OCI-LY7 (cell line): ENCODE measurements at regions not wholly inside any gene's neighbourhood (a gene's known extent, or its start where the extent isn't known, plus 50 kb on each side); places are given as distances from the start of the nearest gene placed in this dataset.

Experiments used
- BruUV-seq: library from RNA; stranded (reverse); fragments of 400-500 nt; replicated peaks from 2 replicates; lab custom pipeline; 2021; lab: Mats Ljungman, UMichigan
- CTCF ChIA-PET: fragments of 300-600 bp; sonication (Branson Sonifier 250); formaldehyde crosslinking; loops from one replicate; lab custom pipeline; 2022; ENCODE audit warnings: antibody characterized with exemption; ENCODE audit not compliant: unreplicated experiment; lab: Charles Lee
- POLR2A ChIA-PET: fragments of 300-600 bp; sonication (Branson Sonifier 250); formaldehyde crosslinking; loops from one replicate; lab custom pipeline; 2022; ENCODE audit warnings: antibody characterized with exemption; lab: Charles Lee
- DNase-seq: peaks from one replicate; pipeline ENCODE4 v3.0.0-alpha.2; 2015; ENCODE audit warnings: low spot score
- H2AFZ ChIP-seq: fragments of 200-600 bp; sonication (generic), shearing (Covaris generic); 2 replicates; pipeline ENCODE4 v1.6.1; 2014; ENCODE audit warnings: mild to moderate bottlenecking, antibody characterized with exemption, low read length, moderate library complexity
- H3K27ac ChIP-seq: fragments of 200-600 bp; sonication (generic); 2 replicates; pipeline ENCODE4 v1.5.1; 2014; ENCODE audit warnings: mixed run types, low read depth, mild to moderate bottlenecking, moderate library complexity, low read length, inconsistent platforms; ENCODE audit not compliant: poor library complexity, severe bottlenecking
- H3K36me3 ChIP-seq: fragments of 200-600 bp; sonication (generic); 2 replicates; pipeline ENCODE4 v1.6.1; 2014; ENCODE audit warnings: mild to moderate bottlenecking, antibody characterized with exemption, low read length, moderate library complexity, mixed read lengths; ENCODE audit not compliant: insufficient read depth
- H3K4me1 ChIP-seq: fragments of 200-600 bp; sonication (generic); 2 replicates; pipeline ENCODE4 v1.5.1; 2014; ENCODE audit warnings: mild to moderate bottlenecking, low read length; ENCODE audit not compliant: insufficient read depth, poor library complexity, severe bottlenecking
- H3K4me2 ChIP-seq: fragments of 200-600 bp; sonication (generic); 2 replicates; pipeline ENCODE4 v1.6.1; 2014; ENCODE audit warnings: mild to moderate bottlenecking, low read length
- H3K4me3 ChIP-seq: fragments of 200-600 bp; sonication (generic); 2 replicates; pipeline ENCODE4 v1.5.1; 2014; ENCODE audit warnings: mild to moderate bottlenecking, low read depth, low read length; ENCODE audit not compliant: poor library complexity, severe bottlenecking
- H3K79me2 ChIP-seq: fragments of 200-600 bp; sonication (generic); 2 replicates; pipeline ENCODE4 v1.6.1; 2016; ENCODE audit warnings: low read depth, mild to moderate bottlenecking, low read length, moderate library complexity, mixed read lengths; ENCODE audit not compliant: insufficient read depth
- H3K9me2 ChIP-seq: fragments of 200-600 bp; sonication (generic); 2 replicates; pipeline ENCODE4 v1.6.1; 2016; ENCODE audit warnings: mild to moderate bottlenecking, low read length, mixed read lengths; ENCODE audit not compliant: insufficient read depth
- H3K9me3 ChIP-seq: fragments of 200-600 bp; sonication (generic); 2 replicates; pipeline ENCODE4 v1.6.1; 2014; ENCODE audit warnings: mild to moderate bottlenecking, mixed run types, low read length, mixed read lengths
- H4K20me1 ChIP-seq: fragments of 200-600 bp; sonication (generic); 2 replicates; pipeline ENCODE4 v1.6.1; 2014; ENCODE audit warnings: mild to moderate bottlenecking, antibody characterized with exemption, low read length, moderate library complexity, mixed read lengths; ENCODE audit not compliant: insufficient read depth
- CTCF ChIP-seq: fragments of 200-600 bp; sonication (generic); conservative IDR thresholded peaks from 2 replicates; pipeline ENCODE4 v1.5.1; 2014; ENCODE audit warnings: mild to moderate bottlenecking, antibody characterized with exemption, low read length, moderate library complexity, mixed read lengths
- EZH2phosphoT487 ChIP-seq: fragments of 200-600 bp; sonication (generic); IDR thresholded peaks from 2 replicates; pipeline ENCODE4 v1.6.1; 2018; ENCODE audit warnings: low read depth, borderline replicate concordance, mild to moderate bottlenecking, mixed run types, antibody characterized with exemption, low read length, moderate library complexity, mixed read lengths
- intact Hi-C: fragments of 100-400 bp; cut with micrococcal nuclease; formaldehyde crosslinking; loops from one replicate; pipeline ENCODE4 v1.10.0; 2022; ENCODE audit not compliant: unreplicated experiment

DNA sequence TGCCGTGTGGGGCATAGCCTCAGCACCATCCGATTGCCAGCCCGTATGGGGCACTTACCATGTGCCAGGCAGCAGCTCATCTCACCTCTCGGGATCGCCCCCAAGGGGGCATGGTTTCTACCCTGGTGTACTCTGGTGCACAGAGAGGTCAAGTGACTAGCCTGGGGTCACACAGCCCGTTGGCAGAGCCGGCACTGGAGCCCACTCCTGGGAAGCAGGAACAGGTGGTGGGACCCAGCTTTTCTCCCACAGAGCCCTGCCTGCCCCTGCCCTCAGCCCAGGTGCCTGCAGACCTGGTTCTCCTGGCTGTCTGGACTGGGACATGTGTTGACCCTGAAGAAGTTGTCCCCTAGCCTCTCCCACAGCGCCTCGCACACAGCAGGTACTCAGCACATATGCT lies 141.8 kb upstream of the CIBAR2 start:
- Histone ChIP-seq H3K36me3 (no peaks in the 10 kb centered on the region), H3K4me3 (no peak overlapping the region), H4K20me1 (no peaks in the 10 kb centered on the region), H3K9me3 (no peaks in the 10 kb centered on the region), H3K9me2 (no peaks in the 10 kb centered on the region), H2AFZ (no peak overlapping the region), H3K4me2 (no peak overlapping the region), H3K4me1 (peaks cover 41% of the 10 kb centered on the region), H3K79me2 (no peaks in the 10 kb centered on the region), H3K27ac (no peak overlapping the region)
- ChIA-PET CTCF (interaction anchor here (2.1 to 2.8 kb wide), 2 partner anchors 8 to 52 kb away, joined by 15 to 18 read pairs; no protein-coding TSS in a partner anchor), POLR2A (interaction anchor here (0.6 to 1.0 kb wide), 2 partner anchors 43 to 439 kb away, joined by 3 read pairs; no protein-coding TSS in a partner anchor)
- intact Hi-C loops, result loop anchor here (5.0 kb wide), 1 partner anchor 173 kb away; no protein-coding TSS in a partner anchor
- no TSS peak for BruUV-seq
- no peak for DNase-seq
- no peak for TF ChIP-seq EZH2phosphoT487
- no peak for TF ChIP-seq CTCF

GRCh38 chr16:85254921-85255320 lies 142.6 kb upstream of the CIBAR2 start:
- no peak overlapping the region for H3K27ac ChIP-seq
- peaks cover 50% of the 10 kb centered on the region for H3K4me1 ChIP-seq
- no peaks in the 10 kb centered on the region for H3K36me3 ChIP-seq
- H3K4me3 ChIP-seq, result no peak overlapping the region
- ChIA-PET CTCF (no interaction called here), POLR2A (no interaction called here)
- BruUV-seq, result no TSS peak
- no peak overlapping the region for H2AFZ ChIP-seq
- H3K79me2 ChIP-seq, result no peaks in the 10 kb centered on the region
- no peak for TF ChIP-seq EZH2phosphoT487
- no peak for TF ChIP-seq CTCF
- H4K20me1 ChIP-seq, result no peaks in the 10 kb centered on the region
- no peaks in the 10 kb centered on the region for H3K9me3 ChIP-seq
- intact Hi-C loops, result loop anchor here (5.0 kb wide), 1 partner anchor 172 kb away; no protein-coding TSS in a partner anchor
- no peaks in the 10 kb centered on the region for H3K9me2 ChIP-seq
- no peak for DNase-seq
- no peak overlapping the region for H3K4me2 ChIP-seq

DNA sequence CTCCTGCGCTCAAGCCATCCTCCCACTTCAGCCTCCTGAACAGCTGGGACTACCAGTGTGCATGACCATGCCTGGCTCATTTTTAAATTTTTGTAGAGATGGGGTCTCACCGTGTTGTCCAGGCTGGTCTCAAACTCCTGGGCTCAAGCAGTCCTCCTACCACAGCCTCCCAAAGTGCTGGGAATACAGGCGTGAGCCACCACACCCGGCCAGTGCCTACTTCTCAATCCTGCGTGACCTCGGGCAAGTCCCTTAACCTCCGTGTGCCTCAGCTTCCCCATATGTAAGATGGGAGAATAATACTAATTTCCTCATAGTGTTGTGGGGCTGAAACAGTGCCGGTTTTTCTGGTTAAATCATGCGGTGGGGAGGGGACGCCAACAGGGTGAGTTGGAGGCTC lies 143.5 kb upstream of the CIBAR2 start:
- BruUV-seq, result no TSS peak
- H3K4me2 ChIP-seq, result no peak overlapping the region
- H3K79me2 ChIP-seq, result no peaks in the 10 kb centered on the region
- DNase-seq, result no peak
- H2AFZ ChIP-seq, result no peak overlapping the region
- H3K9me3 ChIP-seq, result no peaks in the 10 kb centered on the region
- H4K20me1 ChIP-seq, result no peaks in the 10 kb centered on the region
- peaks cover 58% of the 10 kb centered on the region for H3K4me1 ChIP-seq
- CTCF ChIA-PET, result interaction anchor here (0.6 kb wide), 1 partner anchor 109 kb away, joined by 6 read pairs; no protein-coding TSS in a partner anchor
- POLR2A ChIA-PET, result interaction anchor here (0.8 kb wide), 1 partner anchor 19 kb away, joined by 3 read pairs; no protein-coding TSS in a partner anchor
- H3K4me3 ChIP-seq, result no peak overlapping the region
- H3K27ac ChIP-seq, result no peak overlapping the region
- intact Hi-C loops, result no loop called here
- H3K9me2 ChIP-seq, result no peaks in the 10 kb centered on the region
- TF ChIP-seq CTCF (no peak), EZH2phosphoT487 (no peak)
- no peaks in the 10 kb centered on the region for H3K36me3 ChIP-seq
